ENCODE measurements at regions not wholly inside any gene's neighbourhood (a gene's known extent, or its start where the extent isn't known, plus 50 kb on each side); places are given as distances from the start of the nearest gene placed in this dataset.

- TF ChIP-seq EZH2 (IDR thresholded peaks at IDR 0.05; ENCODE audit: insufficient read depth, poor library complexity, severe bottlenecking) (no peak), EZH2phosphoT487 (IDR thresholded peaks at IDR 0.05; ENCODE audit: insufficient read depth, low read depth) (no peak)
Measured at GRCh38 chr11:70866834-70867233, 385.5 kb downstream of the SHANK2 start.

Measured in GM23248 (cell line).